NCI-H2196 (cell line): ENCODE measurements at regions not wholly inside any gene's neighbourhood (a gene's known extent, or its start where the extent isn't known, plus 50 kb on each side); places are given as distances from the start of the nearest gene placed in this dataset.
"Not testable (repeated sequence)": the region's sequence is repeated elsewhere in the genome, so short reads cannot be mapped to it uniquely, and the experiment has no call there.

Experiments
- DNase-seq: peaks from one replicate; lab custom pipeline; 2025; ENCODE audit not compliant: unreplicated experiment; lab: John Stamatoyannopoulos, UW

DNA sequence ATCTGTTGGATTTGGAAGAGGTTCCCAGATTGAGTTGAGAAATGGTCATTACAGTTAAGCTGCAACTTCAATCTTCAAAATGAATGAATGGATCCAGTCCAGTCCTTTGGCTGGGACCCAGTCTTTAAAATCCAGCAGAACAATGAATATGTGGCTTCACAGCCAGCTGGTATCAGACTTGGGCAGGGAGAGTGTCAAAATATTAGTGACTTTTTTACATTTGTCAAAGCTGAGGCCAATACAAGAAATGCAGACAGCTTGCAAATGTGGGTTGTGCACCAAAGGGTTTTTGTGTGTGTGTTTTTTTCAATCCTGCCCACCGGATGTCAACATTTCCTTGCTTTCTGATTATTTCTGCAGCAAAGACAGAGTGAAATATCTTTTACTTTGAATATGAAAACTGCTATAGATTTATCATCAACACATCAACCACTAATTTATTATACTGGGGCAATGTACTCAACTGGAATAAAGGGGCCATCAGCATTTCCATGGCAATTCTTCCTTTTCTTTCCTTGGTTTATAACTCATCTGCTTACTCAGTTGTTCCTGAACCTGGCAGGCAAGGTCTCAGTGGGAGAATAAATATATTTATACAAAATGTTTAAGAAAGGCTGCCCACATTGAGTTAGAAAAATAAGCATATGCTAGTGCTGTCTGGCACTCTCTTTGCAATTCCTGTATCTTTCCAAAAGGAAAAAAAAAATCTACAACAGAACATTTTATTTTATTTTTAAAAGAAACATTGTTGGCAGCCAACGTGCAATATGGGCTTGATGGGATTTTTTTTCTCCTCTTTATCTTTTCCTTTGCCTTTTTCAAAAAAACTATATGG is 491.6 kb upstream of the C1orf87 start:
- DNase-seq, result no peak

DNA sequence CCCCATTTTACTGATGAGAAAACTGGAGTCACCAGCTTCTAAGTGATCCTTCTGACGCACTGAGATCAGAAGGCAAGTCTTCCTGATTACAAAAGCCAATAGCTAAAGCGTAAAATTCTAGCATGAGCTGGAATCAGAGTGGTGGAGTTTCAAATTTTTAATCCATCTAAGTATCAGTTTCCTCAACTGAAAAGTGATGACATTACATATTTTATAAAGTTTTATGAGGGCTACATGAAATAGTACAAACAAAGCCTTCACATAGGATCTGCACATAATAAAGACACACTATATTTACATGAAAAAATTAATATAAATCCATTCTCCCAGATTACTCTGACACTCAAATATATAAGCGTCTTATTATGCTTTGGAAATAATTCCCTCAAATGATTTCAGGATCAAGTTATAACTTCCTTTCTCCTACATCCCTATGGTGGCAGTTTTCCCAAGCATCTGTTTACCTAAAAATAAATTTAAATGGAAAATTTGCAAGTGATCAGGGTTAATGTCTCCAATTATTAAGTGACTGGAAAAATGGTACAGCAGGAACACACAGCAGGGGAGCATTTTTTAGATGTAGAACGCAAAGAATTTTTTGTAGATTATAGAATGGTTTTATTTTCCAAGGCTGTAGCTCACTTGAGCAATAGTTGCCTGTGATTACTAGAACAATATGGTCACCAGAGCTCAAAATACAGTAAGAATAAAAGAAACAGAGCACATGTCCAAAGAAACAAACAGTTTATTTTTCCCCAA is 490.4 kb upstream of the C1orf87 start:
- DNase-seq, result no peak

DNA sequence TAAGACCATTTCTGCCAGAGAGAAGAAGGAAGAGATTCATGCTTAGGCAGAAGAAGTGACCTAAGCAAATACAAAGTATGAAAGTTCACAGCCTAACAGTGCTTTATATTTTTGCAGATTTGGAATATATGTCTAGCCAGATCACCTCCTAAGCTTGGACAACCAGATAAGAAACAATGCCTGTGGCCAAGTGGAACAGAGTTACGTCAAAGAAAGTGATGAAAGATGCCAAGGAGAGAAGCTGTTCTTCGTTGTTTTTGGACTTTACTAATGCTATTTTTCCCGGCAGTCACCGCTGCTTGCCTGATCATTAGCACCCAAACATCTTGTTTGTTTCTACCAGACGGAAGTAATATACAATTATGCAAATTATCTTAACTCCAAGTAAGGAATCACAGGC is 489.2 kb upstream of the C1orf87 start:
- DNase-seq, result no peak

DNA sequence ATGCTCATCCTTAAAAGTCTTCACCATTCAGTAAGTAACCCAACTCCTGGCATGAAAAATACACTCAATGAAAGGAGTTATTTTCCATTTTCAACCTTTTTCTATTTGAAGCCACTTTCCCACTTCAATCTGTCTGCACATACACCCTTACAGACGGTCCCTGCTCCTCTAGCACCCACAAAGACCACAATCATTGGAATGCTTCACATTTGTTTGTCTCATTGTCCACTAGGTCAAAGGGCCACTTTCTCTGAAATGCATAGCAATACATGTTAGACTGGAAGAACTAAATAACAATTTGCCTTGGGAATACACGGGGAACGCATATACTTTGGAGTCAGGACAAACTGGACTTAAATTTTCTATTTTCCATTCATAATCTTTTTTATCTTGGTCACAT is 487.1 kb upstream of the C1orf87 start:
- DNase-seq, result no peak

DNA sequence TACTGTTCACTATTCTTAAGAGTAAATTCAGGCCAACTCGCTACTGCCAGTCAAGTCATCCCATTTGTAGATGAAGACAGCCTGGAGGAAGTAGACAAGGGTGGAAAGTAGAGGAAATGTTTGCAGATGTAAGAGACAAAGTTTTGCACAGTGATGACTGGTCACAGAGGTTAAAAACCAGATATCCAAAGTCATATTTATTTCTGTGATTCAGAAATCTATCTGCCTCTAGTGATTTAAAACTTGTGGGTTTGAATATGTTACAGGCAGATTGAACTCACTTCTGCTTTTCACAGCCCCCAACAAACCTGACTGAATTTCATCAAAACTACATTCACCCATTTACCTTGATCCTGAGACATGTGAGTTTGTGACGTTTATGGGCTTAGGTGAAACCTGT is 484.7 kb upstream of the C1orf87 start:
- no peak for DNase-seq

DNA sequence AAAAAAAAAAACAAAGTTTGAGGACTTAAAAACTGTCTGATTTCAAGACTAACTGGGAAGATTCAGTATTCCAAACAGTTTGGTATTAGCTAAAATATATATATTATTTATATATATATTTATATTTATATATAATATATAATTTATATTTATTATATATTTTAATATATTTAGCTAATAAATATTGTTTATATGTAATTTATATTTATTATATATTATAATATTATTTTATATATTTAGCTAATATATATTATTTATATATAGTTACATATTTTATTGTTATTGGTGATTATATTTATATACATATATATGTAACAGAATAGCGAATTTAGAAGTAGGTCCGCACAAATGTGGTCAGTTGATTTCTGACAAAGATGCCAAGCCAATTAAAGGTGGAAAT is 480.2 kb upstream of the C1orf87 start:
- DNase-seq, result no peak

DNA sequence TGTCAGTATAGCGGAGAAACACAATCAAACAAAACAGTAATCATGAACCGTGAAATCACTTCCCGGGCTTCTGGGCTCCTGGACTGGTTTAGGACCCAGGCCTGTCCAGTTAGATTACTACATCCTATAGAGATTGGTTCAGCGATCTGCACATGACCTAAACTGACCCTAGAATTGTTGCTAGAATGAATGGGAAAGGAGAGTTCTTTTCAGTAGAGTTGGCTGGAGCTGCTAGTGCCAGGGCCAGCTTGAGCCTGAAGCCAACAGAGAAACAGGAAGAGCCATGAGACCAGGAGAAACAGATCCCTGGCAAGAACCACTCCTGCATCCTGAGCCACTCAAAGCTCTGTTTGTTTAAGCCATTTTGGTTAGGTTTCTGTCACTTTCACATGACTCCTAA is 474.3 kb upstream of the C1orf87 start:
- DNase-seq, result peak; percentile 64

DNA sequence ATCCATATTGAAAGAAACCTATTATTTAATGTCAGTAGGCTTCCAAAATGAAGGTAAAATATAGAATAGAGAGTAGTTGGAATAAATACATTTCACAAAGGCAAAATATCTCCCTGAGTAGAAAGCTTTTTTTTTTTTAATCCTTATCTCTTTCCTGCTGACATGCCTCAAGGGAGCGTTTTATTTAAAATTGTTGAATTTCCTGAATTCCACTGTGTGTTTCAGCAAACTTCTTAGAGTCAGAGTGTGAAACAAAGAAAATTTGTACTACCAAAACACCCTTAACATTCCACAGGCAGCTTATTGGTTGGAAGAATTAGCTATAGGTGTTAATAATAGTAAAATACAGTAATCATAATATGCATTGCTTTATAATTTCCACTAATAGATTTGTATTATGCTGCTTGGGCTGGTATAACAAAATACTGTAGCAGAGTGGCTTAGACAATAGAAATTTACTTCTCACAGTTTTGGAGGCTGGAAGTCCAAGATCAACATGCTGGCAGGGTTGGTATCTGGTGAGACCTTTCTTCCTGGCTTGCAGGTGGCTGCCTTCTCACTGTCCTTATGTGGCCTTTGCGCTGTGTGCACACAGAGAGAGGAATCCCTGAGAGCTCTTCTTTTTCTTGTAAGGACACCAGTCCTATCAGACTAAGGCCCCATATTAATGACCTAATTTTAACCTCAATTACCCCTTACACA is 468.4 kb upstream of the C1orf87 start:
- no peak for DNase-seq

DNA sequence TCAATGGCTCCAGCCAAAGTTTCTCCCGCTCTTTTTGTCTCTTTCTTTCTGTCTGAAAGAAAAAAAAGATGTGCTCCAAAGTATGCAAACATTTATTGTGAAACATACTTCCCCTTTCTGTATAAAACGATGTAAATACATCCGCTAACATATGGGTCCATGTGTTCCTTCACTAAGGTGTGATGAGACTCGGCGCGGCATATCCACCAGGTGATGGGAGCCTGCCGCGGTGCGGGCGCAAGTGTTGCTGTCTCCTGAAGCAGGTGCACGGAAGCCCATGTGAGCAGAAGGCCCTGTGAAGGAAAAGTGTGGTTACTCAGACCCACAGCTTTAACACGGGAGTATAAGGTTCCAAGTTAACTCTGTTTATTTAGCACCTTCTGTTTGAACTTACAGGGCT is 466.6 kb upstream of the C1orf87 start:
- no peak for DNase-seq

DNA sequence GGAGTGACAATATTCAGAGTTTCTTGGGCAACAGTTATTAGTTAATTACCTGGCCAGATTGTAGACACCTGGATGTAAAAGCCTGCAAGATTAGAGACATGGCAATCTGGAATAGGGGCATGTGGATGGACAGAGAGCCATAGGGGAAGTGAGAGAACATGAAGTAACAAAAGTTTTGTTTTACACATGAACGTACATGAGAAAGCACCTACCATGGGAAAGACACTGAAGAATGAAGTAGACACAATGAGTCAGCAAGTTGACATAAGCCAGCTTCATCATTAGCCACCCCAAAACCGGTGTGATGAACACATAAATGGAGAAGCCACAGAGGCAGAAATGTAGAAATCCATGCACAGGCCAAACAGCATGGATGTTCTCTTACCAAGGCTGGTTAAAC is 462.1 kb upstream of the C1orf87 start:
- no peak for DNase-seq

DNA sequence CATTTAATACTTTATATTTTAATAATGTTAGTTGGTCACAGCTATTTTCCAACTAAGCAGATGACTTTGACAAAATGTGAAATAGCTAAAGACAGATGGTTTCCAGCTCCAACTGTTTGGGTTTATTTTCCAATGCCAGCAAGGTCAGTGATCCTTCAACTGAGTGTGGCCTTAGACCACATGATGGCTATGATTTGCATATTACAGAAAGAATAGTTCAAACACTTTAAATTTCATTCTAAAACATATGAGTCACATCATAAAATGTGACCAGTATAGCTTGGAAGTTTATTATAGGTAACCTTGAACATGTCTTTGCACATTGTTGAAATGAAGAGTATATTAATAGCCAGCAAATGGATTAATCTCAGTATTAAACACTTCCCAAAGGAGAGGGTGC is 454.0 kb upstream of the C1orf87 start:
- DNase-seq, result no peak

DNA sequence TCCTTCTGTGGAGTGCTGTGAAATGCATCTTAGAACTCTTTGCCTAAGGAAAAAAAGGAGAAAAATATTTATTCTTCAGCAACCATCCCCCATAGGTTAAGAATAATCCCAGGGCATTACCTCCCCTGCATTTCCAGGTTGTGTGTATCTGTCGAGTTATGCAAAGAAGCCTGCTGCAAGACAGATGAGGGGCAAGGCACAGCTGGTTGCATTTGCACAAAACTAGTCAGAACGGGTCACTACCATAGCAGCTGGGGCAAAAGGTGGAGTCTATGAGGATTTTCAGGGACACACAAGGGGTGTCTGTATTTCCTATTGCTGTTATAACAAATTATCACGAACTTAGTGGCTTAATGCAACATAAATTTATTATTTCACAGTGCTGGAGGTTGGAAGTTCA is 443.4 kb upstream of the C1orf87 start:
- DNase-seq, result no peak

DNA sequence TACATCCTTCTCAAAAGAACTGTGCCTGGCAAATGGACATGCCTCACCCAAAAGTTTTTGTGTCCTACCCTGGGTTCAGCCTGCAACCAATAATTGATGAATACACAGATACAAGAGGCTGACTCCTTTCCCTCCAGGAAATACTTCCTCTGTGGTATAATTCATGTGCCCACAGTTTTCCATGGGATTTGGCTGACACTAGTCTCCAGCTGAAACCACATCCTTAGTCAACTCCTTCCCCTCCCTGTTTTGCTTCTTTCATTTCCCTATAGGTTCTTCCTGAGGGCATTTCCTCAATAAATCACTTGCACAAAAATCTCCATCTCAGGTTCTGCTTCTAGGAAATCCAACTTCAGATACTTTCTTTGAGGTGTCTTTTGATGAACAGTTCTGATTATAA is 436.6 kb upstream of the C1orf87 start:
- no peak for DNase-seq

DNA sequence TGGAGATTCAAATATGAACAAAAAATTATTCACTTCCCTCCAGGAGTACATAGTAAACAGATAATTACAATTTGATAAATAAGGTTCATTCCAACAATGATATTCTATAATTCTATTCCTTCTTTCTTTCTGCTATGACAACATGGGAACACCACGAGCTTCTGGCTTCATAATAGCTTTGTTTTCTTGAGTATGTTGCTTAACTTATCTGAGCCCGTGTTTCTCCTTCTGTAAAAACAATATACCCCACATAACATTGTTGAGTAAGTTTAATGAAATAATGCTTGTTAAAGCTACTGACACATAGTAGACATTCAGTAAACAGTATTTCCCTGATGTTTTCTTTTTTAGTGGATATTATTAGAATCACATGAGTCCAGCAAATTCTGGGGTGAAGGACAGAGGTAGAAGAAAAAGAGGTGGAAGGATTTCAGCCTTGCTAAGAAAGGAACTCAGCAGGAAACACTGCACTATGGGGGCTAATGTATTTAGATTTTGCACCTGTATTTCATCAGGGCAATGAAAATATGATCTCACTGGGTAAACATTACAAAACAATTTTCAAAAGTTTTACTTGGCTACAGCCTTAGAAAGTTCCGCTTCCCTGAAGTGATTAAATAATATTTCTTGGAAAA is 430.8 kb upstream of the C1orf87 start:
- DNase-seq, result no peak

DNA sequence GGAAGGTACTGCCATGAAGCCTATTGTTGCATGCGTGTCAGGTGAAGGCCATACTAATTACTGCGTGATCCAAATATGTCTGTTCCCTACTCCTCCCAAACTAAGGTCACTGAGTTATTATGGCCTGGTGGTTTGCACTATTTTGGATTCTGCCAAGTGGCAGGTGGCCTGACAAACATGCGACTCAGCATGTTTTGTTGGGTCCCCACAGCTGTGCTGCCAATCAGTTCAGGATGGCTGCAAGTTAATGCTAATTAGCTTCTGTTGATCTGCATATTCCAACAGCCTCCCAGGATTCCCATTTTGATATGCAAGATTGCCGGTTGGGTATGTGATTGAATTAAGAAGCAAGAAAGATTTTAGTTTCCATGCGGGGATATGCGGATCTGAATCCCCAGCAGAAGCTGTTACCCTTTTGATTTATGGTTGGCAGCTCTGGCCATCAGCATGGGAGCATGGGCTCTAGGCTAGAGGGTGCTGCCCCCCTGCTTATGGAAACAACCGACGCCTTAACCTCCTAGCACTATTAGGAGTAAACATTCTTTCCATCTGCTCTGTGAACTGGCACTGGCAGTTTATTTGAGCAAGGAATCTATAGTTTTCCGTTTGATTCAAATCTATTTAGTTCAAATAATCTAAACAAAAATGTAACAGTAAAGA is 429.8 kb upstream of the C1orf87 start:
- no peak for DNase-seq

DNA sequence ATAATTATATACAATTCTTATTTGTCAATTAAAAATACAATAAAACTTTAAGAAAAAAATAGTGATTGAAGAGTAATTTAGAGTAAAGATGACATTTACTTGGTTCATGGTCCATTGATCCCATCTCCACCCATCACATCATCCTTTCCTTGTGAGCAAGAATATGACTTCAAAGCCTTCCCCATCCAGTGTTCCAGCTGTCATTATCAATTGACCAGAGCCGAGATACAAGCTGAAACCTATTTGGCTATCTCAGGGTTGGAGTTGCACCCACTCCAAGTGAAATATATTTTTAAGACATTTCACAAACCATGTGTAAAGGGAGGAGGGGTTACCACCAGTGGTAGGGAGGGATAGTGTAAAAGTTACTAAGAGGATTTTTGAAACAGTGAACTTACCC is 428.9 kb upstream of the C1orf87 start:
- DNase-seq, result no peak

DNA sequence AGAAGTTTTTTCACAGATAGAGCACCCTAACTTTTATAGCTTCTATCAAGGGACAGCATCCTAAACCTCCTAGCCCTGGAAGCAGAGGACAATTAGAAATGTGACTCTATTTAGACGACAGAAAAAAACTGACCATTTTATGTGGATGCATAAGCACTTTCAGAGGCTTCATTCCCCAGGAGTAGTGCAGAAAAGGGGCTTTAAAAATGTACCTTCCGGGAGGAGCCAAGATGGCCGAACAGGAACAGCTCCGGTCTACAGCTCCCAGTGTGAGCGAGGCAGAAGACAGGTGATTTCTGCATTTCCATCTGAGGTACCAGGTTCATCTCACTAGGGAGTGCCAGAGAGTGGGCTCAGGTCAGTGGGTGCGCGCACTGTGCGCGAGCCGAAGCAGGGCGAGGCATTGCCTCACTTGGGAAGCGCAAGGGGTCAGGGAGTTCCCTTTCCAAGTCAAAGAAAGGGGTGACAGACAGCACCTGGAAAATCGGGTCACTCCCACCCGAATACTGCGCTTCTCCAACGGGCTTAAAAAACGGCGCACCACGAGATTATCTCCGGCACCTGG is 416.4 kb upstream of the C1orf87 start:
- not testable (repeated sequence) for DNase-seq

DNA sequence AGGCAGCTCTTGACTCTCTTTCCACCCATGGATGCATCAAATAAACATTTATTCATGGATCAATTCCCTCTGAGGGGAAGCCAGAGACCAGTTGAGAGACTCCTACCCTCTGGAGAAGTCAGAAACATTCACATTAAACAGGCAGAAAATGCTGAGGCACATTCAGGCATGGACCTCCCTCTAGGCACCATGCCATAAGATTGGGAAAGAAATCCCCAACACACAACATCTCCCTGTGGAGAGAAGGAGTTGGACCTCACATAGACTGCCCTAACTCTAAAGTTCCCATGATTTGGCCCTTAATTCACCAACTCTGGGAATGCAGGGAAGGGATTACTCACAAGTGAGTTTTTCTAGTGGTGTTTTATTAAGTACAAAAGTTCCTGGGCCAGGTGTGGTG is 415.3 kb upstream of the C1orf87 start:
- no peak for DNase-seq

DNA sequence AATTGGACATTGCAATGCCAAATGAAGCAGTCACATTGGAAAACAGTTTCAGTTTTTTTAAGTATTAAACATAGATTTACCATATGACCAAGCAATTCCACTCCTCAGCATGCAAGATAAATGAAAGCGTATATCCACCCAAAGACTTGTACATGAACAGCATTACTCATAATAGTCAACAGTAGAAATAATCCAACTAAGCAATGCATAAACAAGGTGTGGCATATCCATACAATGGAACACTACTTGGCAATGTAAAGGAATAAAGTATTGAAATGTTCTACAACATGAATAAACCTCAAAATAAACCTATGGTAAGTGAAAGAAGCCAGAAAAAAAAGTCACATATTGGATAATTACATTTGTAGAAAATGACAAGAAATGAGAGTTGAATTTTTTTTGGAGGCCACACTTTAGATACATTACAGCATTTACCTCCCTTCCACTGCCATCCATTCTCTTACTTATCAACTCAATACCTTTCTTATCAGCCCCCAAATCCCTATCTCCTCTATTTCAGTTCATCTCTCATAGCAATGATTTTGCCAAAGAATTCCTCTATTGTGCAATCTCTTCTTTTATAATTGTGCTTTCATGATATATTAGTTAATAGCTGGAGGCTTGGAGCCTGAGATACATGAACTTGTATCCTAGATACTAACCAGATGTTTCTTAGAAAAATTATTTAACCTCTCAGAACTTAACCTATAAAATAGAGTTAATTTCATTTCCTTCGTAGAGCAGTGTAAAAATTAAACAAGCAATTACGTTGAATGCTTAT is 414.2 kb upstream of the C1orf87 start:
- DNase-seq, result no peak

DNA sequence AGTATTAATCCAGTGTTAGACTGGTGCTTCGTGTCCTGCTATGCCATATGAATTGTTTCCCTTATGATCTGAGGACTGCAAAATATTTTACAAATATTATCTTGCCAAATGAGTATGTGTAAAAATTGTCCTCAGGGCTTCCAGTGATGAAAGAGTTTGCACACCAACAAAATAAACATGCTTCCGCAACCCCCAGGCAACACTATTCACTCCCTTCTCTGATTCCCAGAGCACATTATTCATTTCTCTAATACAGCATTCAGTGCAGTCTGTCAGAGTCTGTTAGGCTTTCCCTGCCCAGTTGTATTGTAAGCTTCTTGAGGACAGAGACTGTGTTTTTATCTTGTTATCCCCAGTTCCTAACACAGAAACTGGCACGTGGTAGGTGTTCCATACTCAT is 409.9 kb upstream of the C1orf87 start:
- DNase-seq, result no peak
